Esophagus muscularis mucosa (tissue), 3 donors: ENCODE measurements at regions not wholly inside any gene's neighbourhood (a gene's known extent, or its start where the extent isn't known, plus 50 kb on each side); places are given as distances from the start of the nearest gene placed in this dataset.

Experiments
- CTCF ChIP-seq, 3 experiments: fragments of 200-600 bp in 2 of 3; fragments of 450-650 bp in 1 of 3; sonication (generic) in 2 of 3; IDR thresholded peaks; one replicate each; pipeline ENCODE4 v1.5.1; 2017 to 2019; ENCODE audit warnings: antibody characterized with exemption in 3 of 3, mild to moderate bottlenecking in 2 of 3, moderate library complexity in 1 of 3
- EP300 ChIP-seq: sonication (generic); formaldehyde crosslinking; IDR thresholded peaks from one replicate; pipeline ENCODE4 v1.6.1; 2017; ENCODE audit warnings: antibody characterized with exemption

- no peak for TF ChIP-seq CTCF (IDR thresholded peaks at IDR 0.05)
- no peak for TF ChIP-seq EP300
Observed at GRCh38 chr5:34535433-34535832, 120.7 kb upstream of the RAI14 start.
